Gastroesophageal sphincter (tissue), 3 donors: ENCODE measurements at regions not wholly inside any gene's neighbourhood (a gene's known extent, or its start where the extent isn't known, plus 50 kb on each side); places are given as distances from the start of the nearest gene placed in this dataset.

Experiments used
- CTCF ChIP-seq, 4 experiments: fragments of 200-600 bp in 2 of 4; fragments of 450-650 bp in 2 of 4; sonication (generic) in 1 of 4; IDR thresholded peaks; one replicate each; pipeline ENCODE4 v1.5.1; 2017 to 2019; ENCODE audit warnings: antibody characterized with exemption in 4 of 4, mild to moderate bottlenecking in 2 of 4, moderate library complexity in 2 of 4
- POLR2AphosphoS5 ChIP-seq: sonication (generic); formaldehyde crosslinking; IDR thresholded peaks from one replicate; pipeline ENCODE4 v1.6.1; 2017; ENCODE audit warnings: antibody characterized with exemption

- no peak for TF ChIP-seq CTCF (IDR thresholded peaks at IDR 0.05)
- TF ChIP-seq POLR2AphosphoS5 = no peak
These were observed 323.6 kb upstream of the F9 start for GRCh38 chrX:139206914-139207313.
